SK-N-SH (cell line): ENCODE measurements at regions not wholly inside any gene's neighbourhood (a gene's known extent, or its start where the extent isn't known, plus 50 kb on each side); places are given as distances from the start of the nearest gene placed in this dataset.

Experiments
- CTCF ChIP-seq: fragments of 200-600 bp; sonication (generic); IDR thresholded peaks from 2 replicates; pipeline ENCODE4 v1.6.1; 2017; ENCODE audit warnings: antibody characterized with exemption, mild to moderate bottlenecking, moderate library complexity
- POLR2AphosphoS5 ChIP-seq: IDR thresholded peaks from 2 replicates; pipeline ENCODE4 v1.6.1; 2012; ENCODE audit warnings: low read depth, low read length
- RAD21 ChIP-seq: IDR thresholded peaks from 2 replicates; pipeline ENCODE4 v1.6.1; 2012; ENCODE audit warnings: mild to moderate bottlenecking, low read length
- SIN3A ChIP-seq: IDR thresholded peaks from 2 replicates; pipeline ENCODE4 v1.6.1; 2012; ENCODE audit warnings: low read depth, mild to moderate bottlenecking, low read length, moderate library complexity, borderline replicate concordance
- TAF1 ChIP-seq: IDR thresholded peaks from 2 replicates; pipeline ENCODE4 v1.6.1; 2012; ENCODE audit warnings: low read depth, mild to moderate bottlenecking, low read length, moderate library complexity, borderline replicate concordance
- USF1 ChIP-seq: IDR thresholded peaks from 2 replicates; pipeline ENCODE4 v1.4.0; 2012; ENCODE audit warnings: low read depth, borderline replicate concordance
- ZBTB33 ChIP-seq: IDR thresholded peaks from 2 replicates; pipeline ENCODE4 v1.4.0; 2012; ENCODE audit warnings: low read depth, borderline replicate concordance

- TF ChIP-seq POLR2AphosphoS5 (no peak), TAF1 (no peak), RAD21 (no peak), ZBTB33 (no peak), CTCF (no peak), USF1 (no peak), SIN3A (no peak)
Observed at GRCh38 chr15:77753281-77753873, 120.7 kb upstream of the LINGO1 start.
